ENCODE measurements at regions not wholly inside any gene's neighbourhood (a gene's known extent, or its start where the extent isn't known, plus 50 kb on each side); places are given as distances from the start of the nearest gene placed in this dataset.

- Histone ChIP-seq H3K27ac (no peak overlapping the region), H3K4me3 (no peak overlapping the region), H3K27me3 (peaks cover 0 to 4% (median 0%) of the 10 kb centered on the region in 4 donors), H3K36me3 (no peaks in the 10 kb centered on the region), H3K9me3 (no peaks in the 10 kb centered on the region), H3K4me1 (no peaks in the 10 kb centered on the region)
- DNase-seq (no peak), FAIRE-seq (no peak), ATAC-seq (no peak)
- 83% methylated on average over 4 of the region's 4 CpGs for WGBS, 2 donors
- intact Hi-C loops (cut with DNase I), result no loop called here
- TF ChIP-seq CTCF (IDR thresholded peaks at IDR 0.05), result no peak
Observed at GRCh38 chr2:181114021-181114420, 133.6 kb downstream of the UBE2E3 start.

- no peak for FAIRE-seq
- WGBS, 2 donors, result 11 to 16% methylated on average over 1 of the region's 1 CpG
- intact Hi-C loops (cut with DNase I), result no loop called here
Observed at GRCh38 chr2:181116261-181116660, 135.9 kb downstream of the UBE2E3 start.

GRCh38 chr2:181117206-181117925, 137.0 kb downstream of the UBE2E3 start:
- no peaks in the 10 kb centered on the region for H3K9me3 ChIP-seq
- ATAC-seq (no peak), FAIRE-seq (no peak), DNase-seq (no peak)
- no peak for TF ChIP-seq CTCF (IDR thresholded peaks at IDR 0.05)
- no peaks in the 10 kb centered on the region for H3K27me3 ChIP-seq
- no peak overlapping the region for H3K27ac ChIP-seq
- no peak overlapping the region for H3K4me3 ChIP-seq
- intact Hi-C loops (cut with DNase I), result no loop called here
- no peaks in the 10 kb centered on the region for H3K4me1 ChIP-seq
- no peaks in the 10 kb centered on the region for H3K36me3 ChIP-seq

More at GRCh38 chr2:181116261-181116660, 135.9 kb downstream of the UBE2E3 start:
- no peaks in the 10 kb centered on the region for H3K9me3 ChIP-seq
- no peaks in the 10 kb centered on the region for H3K27me3 ChIP-seq
- H3K36me3 ChIP-seq, result no peaks in the 10 kb centered on the region
- DNase-seq, result no peak
- H3K4me3 ChIP-seq, result no peak overlapping the region
- no peak for TF ChIP-seq CTCF (IDR thresholded peaks at IDR 0.05)
- H3K27ac ChIP-seq, result no peak overlapping the region
- ATAC-seq, result no peak
- no peaks in the 10 kb centered on the region for H3K4me1 ChIP-seq

GRCh38 chr2:181120625-181121024, 140.2 kb downstream of the UBE2E3 start:
- no peaks in the 10 kb centered on the region for H3K27me3 ChIP-seq
- no peak for ATAC-seq
- FAIRE-seq, result no peak
- H3K36me3 ChIP-seq, result no peaks in the 10 kb centered on the region
- no peaks in the 10 kb centered on the region for H3K4me1 ChIP-seq
- intact Hi-C loops (cut with DNase I), result no loop called here
- TF ChIP-seq CTCF (IDR thresholded peaks at IDR 0.05), result no peak
- no peaks in the 10 kb centered on the region for H3K9me3 ChIP-seq
- no peak overlapping the region for H3K4me3 ChIP-seq
- H3K27ac ChIP-seq, result no peak overlapping the region
- WGBS, 2 donors, result 64 to 78% methylated on average over 1 of the region's 1 CpG
- DNase-seq, result no peak

GRCh38 chr2:181121996-181122395, 141.6 kb downstream of the UBE2E3 start:
- no peaks in the 10 kb centered on the region for H3K36me3 ChIP-seq
- no peak for DNase-seq
- no peak overlapping the region for H3K4me3 ChIP-seq
- no peak overlapping the region for H3K27ac ChIP-seq
- no peaks in the 10 kb centered on the region for H3K27me3 ChIP-seq
- no peaks in the 10 kb centered on the region for H3K4me1 ChIP-seq
- ATAC-seq, result no peak
- no peaks in the 10 kb centered on the region for H3K9me3 ChIP-seq
- intact Hi-C loops (cut with DNase I), result no loop called here
- FAIRE-seq, result no peak
- TF ChIP-seq CTCF (IDR thresholded peaks at IDR 0.05), result no peak
